CD4-positive, alpha-beta memory T cell (primary cell): ENCODE measurements at regions not wholly inside any gene's neighbourhood (a gene's known extent, or its start where the extent isn't known, plus 50 kb on each side); places are given as distances from the start of the nearest gene placed in this dataset.

Source experiments
- CTCF ChIA-PET: fragments of 350-600 bp; sonication (Branson Sonifier 250); formaldehyde crosslinking; loops from one replicate; lab custom pipeline; 2021; ENCODE audit warnings: inconsistent platforms; ENCODE audit not compliant: partially characterized antibody; lab: Charles Lee
- POLR2A ChIA-PET: fragments of 350-600 bp; sonication (Branson Sonifier 250); formaldehyde crosslinking; loops from one replicate; lab custom pipeline; 2021; ENCODE audit not compliant: partially characterized antibody; lab: Charles Lee
- DNase-seq, 5 donors: peaks; one replicate each; pipeline versions ENCODE4 v3.0.0 to v3.0.0-alpha.2; 2020 to 2022; ENCODE audit warnings: mixed read lengths in 1 of 5
- H3K27ac ChIP-seq: one replicate; pipeline ENCODE4 v1.7.0; 2013; ENCODE audit warnings: low read depth, low read length
- H3K27me3 ChIP-seq: 2 replicates; pipeline ENCODE4 v1.7.0; 2013; ENCODE audit warnings: mild to moderate bottlenecking, low read length, moderate library complexity; ENCODE audit not compliant: insufficient read depth
- H3K36me3 ChIP-seq: 2 replicates; pipeline ENCODE4 v1.7.0; 2013; ENCODE audit warnings: mild to moderate bottlenecking, low read length, moderate library complexity; ENCODE audit not compliant: insufficient read depth
- H3K4me1 ChIP-seq: 2 replicates; pipeline ENCODE4 v1.7.0; 2013; ENCODE audit warnings: mild to moderate bottlenecking, low read length, moderate library complexity; ENCODE audit not compliant: insufficient read depth
- H3K4me3 ChIP-seq, 2 donors: one replicate each; pipeline ENCODE4 v1.7.0; 2013; ENCODE audit warnings: low read length in 2 of 2, mild to moderate bottlenecking in 1 of 2
- H3K9me3 ChIP-seq, 2 donors: one replicate each; pipeline ENCODE4 v1.7.0; 2013; ENCODE audit warnings: low read length in 2 of 2, control low read depth in 1 of 2; ENCODE audit not compliant: control insufficient read depth in 1 of 2
- H3K27ac Mint-ChIP-seq, 7 donors: one replicate each; pipeline ENCODE4 v1.8.0; 2020 to 2021; ENCODE audit warnings: mixed read lengths in 7 of 7, mild to moderate bottlenecking in 6 of 7, inconsistent platforms in 3 of 7, moderate library complexity in 3 of 7
- H3K27me3 Mint-ChIP-seq, 2 donors: one replicate each; pipeline ENCODE4 v1.8.0; 2020 to 2021; ENCODE audit warnings: mixed read lengths in 2 of 2
- H3K36me3 Mint-ChIP-seq, 2 donors: one replicate each; pipeline ENCODE4 v1.8.0; 2020 to 2021; ENCODE audit warnings: mixed read lengths in 2 of 2, inconsistent platforms in 1 of 2, mild to moderate bottlenecking in 1 of 2
- H3K4me1 Mint-ChIP-seq, 4 donors: one replicate each; pipeline ENCODE4 v1.8.0; 2020 to 2021; ENCODE audit warnings: mixed read lengths in 4 of 4, mild to moderate bottlenecking in 1 of 4
- H3K4me3 Mint-ChIP-seq, 8 donors: one replicate each; pipeline ENCODE4 v1.8.0; 2020 to 2021; ENCODE audit warnings: mixed read lengths in 8 of 8, mild to moderate bottlenecking in 7 of 8, moderate library complexity in 6 of 8, inconsistent platforms in 3 of 8
- H3K9me3 Mint-ChIP-seq, 8 donors: one replicate each; pipeline ENCODE4 v1.8.0; 2020 to 2021; ENCODE audit warnings: mixed read lengths in 8 of 8, mild to moderate bottlenecking in 5 of 8, inconsistent platforms in 3 of 8, moderate library complexity in 1 of 8
- intact Hi-C: fragments of 100-400 bp; cut with micrococcal nuclease; formaldehyde crosslinking; loops from one replicate; pipeline ENCODE4 v1.15.1; 2023

DNA sequence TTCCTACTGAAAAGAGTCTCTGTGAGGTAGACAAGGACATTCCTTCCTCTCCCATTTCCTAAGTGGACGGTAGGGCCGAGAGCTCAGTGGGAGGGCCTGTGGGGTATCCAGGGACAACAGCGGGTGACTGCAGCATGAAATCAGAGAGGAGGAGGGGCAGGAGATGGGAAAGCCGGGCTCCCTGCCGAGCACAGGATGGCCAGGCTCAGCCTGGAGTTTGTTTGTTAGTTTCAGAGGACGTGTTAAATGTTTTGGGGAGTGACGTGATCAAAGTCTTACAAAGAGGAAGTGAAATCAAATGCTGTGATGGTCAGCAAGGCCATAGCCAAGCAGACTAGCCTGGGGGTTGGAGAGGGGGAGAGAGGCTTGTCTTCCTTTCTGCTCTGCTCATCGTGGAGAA, 152.7 kb downstream of the ADAMTS15 start:
- Histone ChIP-seq H3K4me1 (no peaks in the 10 kb centered on the region), H3K27me3 (no peaks in the 10 kb centered on the region), H3K27ac (no peak overlapping the region), H3K4me3 (no peak overlapping the region), H3K36me3 (no peaks in the 10 kb centered on the region), H3K9me3 (no peaks in the 10 kb centered on the region)
- Mint-ChIP-seq H3K4me3 (no peak overlapping the region), H3K9me3 (no peaks in the 10 kb centered on the region), H3K27me3 (no peaks in the 10 kb centered on the region), H3K4me1 (no peaks in the 10 kb centered on the region), H3K27ac (no peak overlapping the region), H3K36me3 (no peaks in the 10 kb centered on the region)
- intact Hi-C loops, result no loop called here
- POLR2A ChIA-PET, result no interaction called here
- no peak for DNase-seq
- CTCF ChIA-PET, result no interaction called here

DNA sequence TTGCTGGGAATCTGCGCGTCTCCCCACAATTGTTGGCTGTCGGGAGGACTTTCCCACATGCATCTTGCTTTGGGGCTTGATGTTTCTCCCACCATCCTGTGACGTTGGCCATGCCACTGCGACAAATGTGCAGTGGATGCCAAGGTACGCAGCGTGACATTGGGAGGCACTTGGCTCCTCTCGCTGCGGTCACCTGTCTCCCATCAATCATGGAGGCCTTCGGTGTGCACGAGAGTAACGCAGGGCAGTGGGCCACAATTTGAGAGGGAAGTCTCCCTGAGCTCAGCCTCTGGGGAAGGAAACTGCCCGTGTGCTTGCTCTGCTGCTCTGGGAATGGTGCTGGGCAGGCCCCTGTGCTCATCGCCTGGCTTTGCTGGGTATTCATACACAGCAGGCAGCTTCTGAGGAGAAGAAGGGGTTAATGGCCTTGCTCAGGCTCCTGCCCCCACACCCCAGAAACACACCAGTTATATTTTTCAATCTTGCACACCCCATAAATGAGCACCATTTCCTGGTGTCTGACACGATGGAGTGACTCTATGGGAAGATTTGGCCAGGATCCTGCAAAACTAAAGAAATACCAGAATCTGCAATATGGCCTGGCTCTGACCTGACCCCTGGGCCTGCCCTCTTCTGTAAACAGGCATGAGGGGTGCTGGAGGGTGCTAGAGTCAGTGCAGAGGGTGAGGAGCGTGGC, 153.5 kb downstream of the ADAMTS15 start:
- Histone ChIP-seq H3K27me3 (no peaks in the 10 kb centered on the region), H3K36me3 (no peaks in the 10 kb centered on the region), H3K27ac (no peak overlapping the region), H3K4me3 (no peak overlapping the region), H3K9me3 (no peaks in the 10 kb centered on the region), H3K4me1 (no peaks in the 10 kb centered on the region)
- Mint-ChIP-seq H3K27me3 (no peaks in the 10 kb centered on the region), H3K36me3 (no peaks in the 10 kb centered on the region), H3K4me1 (no peaks in the 10 kb centered on the region), H3K27ac (no peak overlapping the region), H3K4me3 (no peak overlapping the region), H3K9me3 (no peaks in the 10 kb centered on the region)
- POLR2A ChIA-PET, result no interaction called here
- CTCF ChIA-PET, result no interaction called here
- intact Hi-C loops, result no loop called here
- no peak for DNase-seq

GRCh38 chr11:130602641-130603334, 154.3 kb downstream of the ADAMTS15 start:
- Mint-ChIP-seq H3K27me3 (peaks cover 0 to 2% of the 10 kb centered on the region in 2 donors), H3K4me1 (no peaks in the 10 kb centered on the region), H3K4me3 (no peak overlapping the region), H3K27ac (no peak overlapping the region), H3K9me3 (no peaks in the 10 kb centered on the region), H3K36me3 (no peaks in the 10 kb centered on the region)
- intact Hi-C loops, result no loop called here
- Histone ChIP-seq H3K27me3 (no peaks in the 10 kb centered on the region), H3K36me3 (no peaks in the 10 kb centered on the region), H3K4me1 (no peaks in the 10 kb centered on the region), H3K9me3 (no peaks in the 10 kb centered on the region), H3K4me3 (no peak overlapping the region), H3K27ac (no peak overlapping the region)
- DNase-seq, result no peak
- CTCF ChIA-PET, result no interaction called here
- POLR2A ChIA-PET, result no interaction called here

GRCh38 chr11:130603335-130603906, 155.0 kb downstream of the ADAMTS15 start:
- Mint-ChIP-seq H3K27ac (no peak overlapping the region), H3K36me3 (no peaks in the 10 kb centered on the region), H3K27me3 (peaks cover 2 to 5% of the 10 kb centered on the region in 2 donors), H3K4me1 (no peaks in the 10 kb centered on the region), H3K9me3 (no peaks in the 10 kb centered on the region), H3K4me3 (no peak overlapping the region)
- H3K9me3 ChIP-seq, result no peaks in the 10 kb centered on the region
- H3K27me3 ChIP-seq, result no peaks in the 10 kb centered on the region
- CTCF ChIA-PET, result no interaction called here
- no peaks in the 10 kb centered on the region for H3K4me1 ChIP-seq
- H3K27ac ChIP-seq, result no peak overlapping the region
- no peak for DNase-seq
- no peak overlapping the region for H3K4me3 ChIP-seq
- POLR2A ChIA-PET, result no interaction called here
- no peaks in the 10 kb centered on the region for H3K36me3 ChIP-seq
- intact Hi-C loops, result no loop called here

GRCh38 chr11:130604606-130605005, 156.2 kb downstream of the ADAMTS15 start:
- H3K4me3 Mint-ChIP-seq, result no peak overlapping the region
- no peaks in the 10 kb centered on the region for H3K9me3 Mint-ChIP-seq

GRCh38 chr11:130606178-130606577, 157.7 kb downstream of the ADAMTS15 start:
- H3K9me3 ChIP-seq, result no peaks in the 10 kb centered on the region
- ChIA-PET CTCF (no interaction called here), POLR2A (no interaction called here)
- H3K4me1 ChIP-seq, result no peaks in the 10 kb centered on the region
- no peaks in the 10 kb centered on the region for H3K36me3 ChIP-seq
- intact Hi-C loops, result no loop called here
- no peak overlapping the region for H3K27ac Mint-ChIP-seq
- no peak overlapping the region for H3K4me3 Mint-ChIP-seq
- H3K27me3 ChIP-seq, result no peaks in the 10 kb centered on the region
- no peak for DNase-seq
- H3K4me3 ChIP-seq, result no peak overlapping the region
- H3K9me3 Mint-ChIP-seq, result no peaks in the 10 kb centered on the region
- H3K4me1 Mint-ChIP-seq, result no peaks in the 10 kb centered on the region
- no peaks in the 10 kb centered on the region for H3K36me3 Mint-ChIP-seq
- H3K27ac ChIP-seq, result no peak overlapping the region
- peaks cover 2 to 5% of the 10 kb centered on the region in 2 donors for H3K27me3 Mint-ChIP-seq

More at GRCh38 chr11:130604606-130605005, 156.2 kb downstream of the ADAMTS15 start:
- Histone ChIP-seq H3K9me3 (no peaks in the 10 kb centered on the region), H3K27me3 (no peaks in the 10 kb centered on the region), H3K27ac (no peak overlapping the region), H3K4me1 (no peaks in the 10 kb centered on the region), H3K36me3 (no peaks in the 10 kb centered on the region), H3K4me3 (no peak overlapping the region)
- no peak overlapping the region for H3K27ac Mint-ChIP-seq
- POLR2A ChIA-PET, result no interaction called here
- no peak for DNase-seq
- CTCF ChIA-PET, result no interaction called here
- peaks cover 2 to 5% of the 10 kb centered on the region in 2 donors for H3K27me3 Mint-ChIP-seq
- intact Hi-C loops, result no loop called here
- no peaks in the 10 kb centered on the region for H3K4me1 Mint-ChIP-seq
- no peaks in the 10 kb centered on the region for H3K36me3 Mint-ChIP-seq

GRCh38 chr11:130606781-130607511, 158.5 kb downstream of the ADAMTS15 start:
- ChIA-PET CTCF (no interaction called here), POLR2A (no interaction called here)
- peaks cover 2 to 5% of the 10 kb centered on the region in 2 donors for H3K27me3 Mint-ChIP-seq
- no peak overlapping the region for H3K4me3 ChIP-seq
- intact Hi-C loops, result no loop called here
- H3K4me1 ChIP-seq, result no peaks in the 10 kb centered on the region
- H3K4me3 Mint-ChIP-seq, result no peak overlapping the region
- H3K4me1 Mint-ChIP-seq, result no peaks in the 10 kb centered on the region
- no peaks in the 10 kb centered on the region for H3K27me3 ChIP-seq
- H3K27ac Mint-ChIP-seq, result no peak overlapping the region
- no peaks in the 10 kb centered on the region for H3K9me3 ChIP-seq
- H3K9me3 Mint-ChIP-seq, result no peaks in the 10 kb centered on the region
- H3K27ac ChIP-seq, result no peak overlapping the region
- H3K36me3 ChIP-seq, result no peaks in the 10 kb centered on the region
- H3K36me3 Mint-ChIP-seq, result no peaks in the 10 kb centered on the region
- no peak for DNase-seq
